Right lobe of liver (tissue), 6 donors: ENCODE measurements at regions not wholly inside any gene's neighbourhood (a gene's known extent, or its start where the extent isn't known, plus 50 kb on each side); places are given as distances from the start of the nearest gene placed in this dataset.

Experiments
- ATAC-seq, 4 donors: fragments of 200-7000 bp; cut with Tn5 transposase; one replicate each; pipeline ENCODE4 v1.9.1; 2020; ENCODE audit warnings: mild to moderate bottlenecking in 4 of 4, moderate library complexity in 4 of 4
- DNase-seq, 3 donors: peaks; one replicate each; pipeline ENCODE4 v3.0.0-alpha.2; 2020
- H3K27ac ChIP-seq, 3 donors: fragments of 200-600 bp; one replicate each; pipeline ENCODE4 v1.8.0; 2022
- H3K27me3 ChIP-seq, 2 donors: fragments of 200-600 bp; one replicate each; pipeline ENCODE4 v1.8.0; 2022
- H3K36me3 ChIP-seq, 4 donors: fragments of 200-600 bp; sonication (generic) in 1 of 4; one replicate each; pipeline versions ENCODE4 v1.5.1 to v1.8.0; 2017 to 2022; ENCODE audit warnings: control low read depth in 1 of 4
- H3K4me1 ChIP-seq, 4 donors: fragments of 200-600 bp; sonication (generic) in 1 of 4; one replicate each; pipeline versions ENCODE4 v1.5.1 to v1.8.0; 2017 to 2022; ENCODE audit warnings: control low read depth in 1 of 4
- H3K4me3 ChIP-seq, 3 donors: fragments of 200-600 bp; one replicate each; pipeline ENCODE4 v1.8.0; 2022
- H3K9me3 ChIP-seq, 4 donors: fragments of 200-600 bp; sonication (generic) in 1 of 4; one replicate each; pipeline versions ENCODE4 v1.5.1 to v1.8.0; 2017 to 2022; ENCODE audit warnings: control low read depth in 1 of 4
- CTCF ChIP-seq, 4 donors: fragments of 200-600 bp in 3 of 4; fragments of 450-650 bp in 1 of 4; IDR thresholded peaks; one replicate each; pipeline versions ENCODE4 v1.5.1 to v1.8.0; 2016 to 2022; ENCODE audit warnings: antibody characterized with exemption in 4 of 4, mild to moderate bottlenecking in 2 of 4
- POLR2A ChIP-seq: fragments of 450-650 bp; IDR thresholded peaks from one replicate; pipeline ENCODE4 v1.6.1; 2017; ENCODE audit warnings: antibody characterized with exemption, mild to moderate bottlenecking
- WGBS: methylation state at CpG from one replicate; pipeline ENCODE4 v1.1.6; 2018; ENCODE audit warnings: low coverage, low lambda C conversion rate; ENCODE audit not compliant: insufficient coverage; ENCODE audit errors: missing lambda C conversion rate; 5-methylcytosine and 5-hydroxymethylcytosine counted together
- intact Hi-C, 2 donors: fragments of 100-400 bp; cut with DNase I; formaldehyde crosslinking; loops; one replicate each; pipeline versions ENCODE4 v1.11.2 to v1.14.1; 2022
- donor health status: DM: no; HTN: yes; CAD: no.
- donor health status: DM: no; HTN: no; CAD: no.
- donor health status: DM: no; HTN: no; CAD: no.
- donor health status: DM: no; HTN: yes; CAD: no.
- donor health status: DM: no; HTN: yes; CAD: no.

- TF ChIP-seq POLR2A (no peak), CTCF (IDR thresholded peaks at IDR 0.05) (no peak)
Measured at GRCh38 chr4:126468144-126468543, 1153.4 kb downstream of the FAT4 start.

GRCh38 chr4:126470862-126471261, 1156.1 kb downstream of the FAT4 start:
- DNase-seq (no peak), ATAC-seq (no peak)
- Histone ChIP-seq H3K4me3 (no peak overlapping the region), H3K4me1 (no peaks in the 10 kb centered on the region), H3K9me3 (no peaks in the 10 kb centered on the region), H3K27me3 (no peaks in the 10 kb centered on the region), H3K27ac (no peak overlapping the region), H3K36me3 (no peaks in the 10 kb centered on the region)
- 37% methylated on average over 3 of the region's 3 CpGs for WGBS
- no peak for TF ChIP-seq CTCF (IDR thresholded peaks at IDR 0.05)
- TF ChIP-seq POLR2A = no peak
- intact Hi-C loops = no loop called here

More at GRCh38 chr4:126468144-126468543, 1153.4 kb downstream of the FAT4 start:
- Histone ChIP-seq H3K36me3 (no peaks in the 10 kb centered on the region), H3K27ac (no peak overlapping the region), H3K4me3 (no peak overlapping the region), H3K27me3 (no peaks in the 10 kb centered on the region), H3K9me3 (no peaks in the 10 kb centered on the region), H3K4me1 (no peaks in the 10 kb centered on the region)
- WGBS = 43% methylated on average over 1 of the region's 1 CpG
- DNase-seq (no peak), ATAC-seq (no peak)
- intact Hi-C loops = no loop called here

- DNase-seq (no peak), ATAC-seq (no peak)
- WGBS = 35% methylated on average over 2 of the region's 2 CpGs
- Histone ChIP-seq H3K36me3 (no peaks in the 10 kb centered on the region), H3K4me3 (no peak overlapping the region), H3K27me3 (no peaks in the 10 kb centered on the region), H3K9me3 (no peaks in the 10 kb centered on the region), H3K27ac (no peak overlapping the region), H3K4me1 (no peaks in the 10 kb centered on the region)
- intact Hi-C loops = no loop called here
- TF ChIP-seq CTCF (IDR thresholded peaks at IDR 0.05) = no peak
- TF ChIP-seq POLR2A = no peak
Measured at GRCh38 chr4:126475730-126476129, 1157.0 kb upstream of the INTU start.

- Histone ChIP-seq H3K27ac (no peak overlapping the region), H3K4me1 (no peaks in the 10 kb centered on the region), H3K9me3 (no peaks in the 10 kb centered on the region), H3K4me3 (no peak overlapping the region), H3K36me3 (no peaks in the 10 kb centered on the region), H3K27me3 (no peaks in the 10 kb centered on the region)
- intact Hi-C loops = no loop called here
- ATAC-seq (no peak), DNase-seq (no peak)
- 63% methylated on average over 7 of the region's 7 CpGs for WGBS
- no peak for TF ChIP-seq CTCF (IDR thresholded peaks at IDR 0.05)
- TF ChIP-seq POLR2A = no peak
Measured at GRCh38 chr4:126479709-126480108, 1153.0 kb upstream of the INTU start.

GRCh38 chr4:126482311-126482710, 1150.4 kb upstream of the INTU start:
- H3K27me3 ChIP-seq = no peaks in the 10 kb centered on the region
- no peaks in the 10 kb centered on the region for H3K36me3 ChIP-seq
- DNase-seq = no peak
- H3K4me1 ChIP-seq = no peaks in the 10 kb centered on the region
- TF ChIP-seq POLR2A (no peak), CTCF (IDR thresholded peaks at IDR 0.05) (no peak)
- no peak overlapping the region for H3K4me3 ChIP-seq
- H3K9me3 ChIP-seq = no peaks in the 10 kb centered on the region
- no peak overlapping the region for H3K27ac ChIP-seq
- intact Hi-C loops = no loop called here
- no peak for ATAC-seq
